Stomach (tissue), 8 donors: ENCODE measurements at regions not wholly inside any gene's neighbourhood (a gene's known extent, or its start where the extent isn't known, plus 50 kb on each side); places are given as distances from the start of the nearest gene placed in this dataset.

ENCODE experiments used
- DNase-seq, 2 donors: peaks; one replicate each; pipeline versions ENCODE4 v3.0.0 to v3.0.0-alpha.2; 2013 to 2019
- H3K27ac ChIP-seq, 5 donors: fragments of 200-600 bp in 4 of 5; sonication (generic) in 4 of 5; one replicate each; pipeline ENCODE4 v1.5.1; 2013 to 2019; ENCODE audit warnings: mild to moderate bottlenecking in 1 of 5, moderate library complexity in 1 of 5
- H3K27me3 ChIP-seq, 3 donors: fragments of 200-600 bp; sonication (generic); one replicate each; pipeline ENCODE4 v1.5.1; 2017 to 2019; ENCODE audit warnings: mixed run types in 1 of 3
- H3K36me3 ChIP-seq, 4 donors: fragments of 200-600 bp; sonication (generic); 1 replicate in 3 of 4; 2 replicates in 1 of 4; pipeline ENCODE4 v1.5.1; 2016 to 2019
- H3K4me1 ChIP-seq, 4 donors: fragments of 200-600 bp; sonication (generic); one replicate each; pipeline ENCODE4 v1.5.1; 2016 to 2019
- H3K4me3 ChIP-seq, 4 donors: fragments of 200-600 bp; sonication (generic) in 3 of 4; one replicate each; pipeline ENCODE4 v1.5.1; 2016 to 2019; ENCODE audit warnings: mild to moderate bottlenecking in 1 of 4
- H3K9me3 ChIP-seq, 4 donors: fragments of 200-600 bp; sonication (generic); one replicate each; pipeline ENCODE4 v1.5.1; 2016 to 2019
- EP300 ChIP-seq: sonication (generic); formaldehyde crosslinking; IDR thresholded peaks from one replicate; pipeline ENCODE4 v1.6.1; 2017; ENCODE audit warnings: antibody characterized with exemption
- POLR2A ChIP-seq, 4 donors: fragments of 450-650 bp; IDR thresholded peaks; one replicate each; pipeline ENCODE4 v1.6.1; 2016; ENCODE audit warnings: antibody characterized with exemption in 4 of 4, control low read depth in 2 of 4, mild to moderate bottlenecking in 1 of 4, moderate library complexity in 1 of 4
- POLR2AphosphoS5 ChIP-seq, 3 donors: sonication (generic); formaldehyde crosslinking; IDR thresholded peaks; one replicate each; pipeline ENCODE4 v1.6.1; 2016; ENCODE audit warnings: antibody characterized with exemption in 3 of 3
- WGBS, 5 donors: extraction: QIAGEN DNeasy Blood & Tissue Kit in 3 of 5; methylation state at CpG; one replicate each; pipeline versions ENCODE4 v1.1.5 to v1.1.7; 2013 to 2018; 5-methylcytosine and 5-hydroxymethylcytosine counted together
- intact Hi-C: fragments of 100-400 bp; cut with DNase I; formaldehyde crosslinking; loops from one replicate; pipeline ENCODE4 v1.15.1; 2023; ENCODE audit warnings: low total_unique reads
- TF ChIP-seq, protein P1 (sequence below), 7 experiments: fragments of 450-650 bp in 4 of 7; fragments of 200-600 bp in 3 of 7; sonication (generic) in 3 of 7; IDR thresholded peaks; one replicate each; pipeline ENCODE4 v1.5.1; 2016 to 2019; ENCODE audit warnings: antibody characterized with exemption in 7 of 7, control low read depth in 2 of 7, mild to moderate bottlenecking in 1 of 7
- donor health status: healthy with polysubstance abuse.
- donor health status: Bipolar disorder and iron deficiency.
- donor health status: healthy.

DNA sequence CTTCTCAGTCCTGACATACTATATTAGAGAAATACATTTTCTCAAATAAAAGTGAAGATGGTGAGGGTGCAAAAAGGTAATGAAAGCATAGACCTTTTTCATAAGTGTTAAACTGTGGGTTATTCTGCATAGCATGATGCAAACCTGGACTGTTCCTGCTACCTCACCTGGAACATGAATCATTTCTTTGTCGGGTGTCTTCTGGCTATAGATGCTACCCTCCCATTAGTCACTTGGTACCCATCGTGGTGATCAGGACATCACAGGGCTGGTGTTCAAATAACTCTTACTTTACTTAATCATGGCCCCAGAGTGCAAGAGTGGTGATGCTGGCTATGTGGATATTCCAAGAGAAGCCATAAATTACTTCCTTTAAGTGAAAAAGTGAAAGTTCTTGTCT is 264.7 kb upstream of the AGA start:
- Histone ChIP-seq H3K27ac (no peak overlapping the region), H3K9me3 (peaks cover 0 to 9% (median 0%) of the 10 kb centered on the region in 4 donors), H3K4me1 (no peaks in the 10 kb centered on the region), H3K27me3 (no peaks in the 10 kb centered on the region), H3K4me3 (no peak overlapping the region), H3K36me3 (no peaks in the 10 kb centered on the region)
- no peak for DNase-seq
- intact Hi-C loops, result no loop called here
- 84 to 92% (median 89%) methylated on average over 2 of the region's 2 CpGs for WGBS, 5 donors
- no peak for TF ChIP-seq EP300

DNA sequence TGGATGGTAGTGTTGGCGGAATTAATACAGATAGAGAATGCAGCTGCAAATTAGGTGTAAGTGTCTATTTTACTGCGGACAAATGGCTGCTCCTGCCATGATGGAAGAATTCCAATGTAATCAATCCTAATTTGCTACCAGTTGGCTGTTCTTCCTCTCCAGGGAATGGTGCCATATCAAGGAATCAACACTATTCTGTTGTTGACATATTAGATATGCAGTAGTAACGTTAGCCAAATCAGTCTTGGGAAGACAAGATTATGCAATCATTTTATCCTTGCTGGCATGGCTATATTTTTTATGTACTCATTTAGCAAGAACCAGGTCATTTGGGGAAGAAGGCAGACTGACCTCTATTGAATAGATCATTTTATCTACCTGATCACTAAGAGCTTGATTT is 271.2 kb upstream of the AGA start:
- intact Hi-C loops, result no loop called here
- H3K4me3 ChIP-seq, result no peak overlapping the region
- H3K27me3 ChIP-seq, result no peaks in the 10 kb centered on the region
- 41 to 79% (median 55%) methylated on average over 3 of the region's 3 CpGs for WGBS, 5 donors
- H3K4me1 ChIP-seq, result no peaks in the 10 kb centered on the region
- no peaks in the 10 kb centered on the region for H3K9me3 ChIP-seq
- no peak overlapping the region for H3K27ac ChIP-seq
- DNase-seq, result no peak
- H3K36me3 ChIP-seq, result no peaks in the 10 kb centered on the region
- TF ChIP-seq POLR2A (IDR thresholded peaks at IDR 0.05) (no peak), EP300 (no peak), POLR2AphosphoS5 (IDR thresholded peaks at IDR 0.05) (no peak)
- TF ChIP-seq, protein P1, sequence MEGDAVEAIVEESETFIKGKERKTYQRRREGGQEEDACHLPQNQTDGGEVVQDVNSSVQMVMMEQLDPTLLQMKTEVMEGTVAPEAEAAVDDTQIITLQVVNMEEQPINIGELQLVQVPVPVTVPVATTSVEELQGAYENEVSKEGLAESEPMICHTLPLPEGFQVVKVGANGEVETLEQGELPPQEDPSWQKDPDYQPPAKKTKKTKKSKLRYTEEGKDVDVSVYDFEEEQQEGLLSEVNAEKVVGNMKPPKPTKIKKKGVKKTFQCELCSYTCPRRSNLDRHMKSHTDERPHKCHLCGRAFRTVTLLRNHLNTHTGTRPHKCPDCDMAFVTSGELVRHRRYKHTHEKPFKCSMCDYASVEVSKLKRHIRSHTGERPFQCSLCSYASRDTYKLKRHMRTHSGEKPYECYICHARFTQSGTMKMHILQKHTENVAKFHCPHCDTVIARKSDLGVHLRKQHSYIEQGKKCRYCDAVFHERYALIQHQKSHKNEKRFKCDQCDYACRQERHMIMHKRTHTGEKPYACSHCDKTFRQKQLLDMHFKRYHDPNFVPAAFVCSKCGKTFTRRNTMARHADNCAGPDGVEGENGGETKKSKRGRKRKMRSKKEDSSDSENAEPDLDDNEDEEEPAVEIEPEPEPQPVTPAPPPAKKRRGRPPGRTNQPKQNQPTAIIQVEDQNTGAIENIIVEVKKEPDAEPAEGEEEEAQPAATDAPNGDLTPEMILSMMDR (IDR thresholded peaks at IDR 0.05), result no peak

DNA sequence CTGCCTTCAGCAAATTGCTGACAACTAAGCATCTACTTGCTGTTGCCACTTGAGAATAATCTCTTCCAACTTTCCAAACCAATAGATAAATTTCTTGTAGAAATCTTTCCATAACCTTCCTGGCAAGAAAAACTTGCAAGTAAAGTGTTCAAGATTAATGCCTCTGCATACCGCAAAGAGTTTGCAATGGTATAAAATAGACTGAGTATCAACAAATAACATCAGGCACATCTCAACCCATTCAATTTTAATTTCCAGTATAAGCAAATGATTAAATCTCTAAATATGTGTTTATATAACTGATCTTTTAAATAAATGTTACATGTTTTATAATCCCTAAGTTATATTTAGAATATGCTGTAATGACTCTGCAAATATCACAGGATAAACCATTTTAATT is 275.2 kb upstream of the AGA start:
- WGBS, 5 donors, result 64 to 90% (median 73%) methylated on average over 1 of the region's 1 CpG

DNA sequence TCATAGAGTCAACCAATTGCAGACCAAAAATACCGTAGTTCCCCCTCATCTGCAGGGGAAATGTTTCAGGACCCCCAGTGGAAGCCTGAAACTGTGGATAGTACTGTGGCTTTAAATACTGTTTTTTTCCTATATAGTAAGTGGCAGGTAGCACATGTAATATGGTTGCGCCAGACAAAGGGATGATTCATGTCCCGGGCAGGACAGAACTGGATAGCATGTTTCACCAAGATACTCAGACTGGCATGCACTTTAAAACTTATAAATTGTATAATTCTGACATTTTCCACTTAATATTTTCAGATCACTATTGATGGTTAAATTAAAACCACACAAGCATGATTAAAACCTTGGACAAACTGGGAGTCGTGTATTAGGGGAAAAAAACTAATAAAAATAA is 276.3 kb upstream of the AGA start:
- intact Hi-C loops, result no loop called here
- WGBS, 5 donors, result 79 to 86% (median 81%) methylated on average over 4 of the region's 4 CpGs
- Histone ChIP-seq H3K27ac (no peak overlapping the region), H3K4me1 (no peaks in the 10 kb centered on the region), H3K27me3 (no peaks in the 10 kb centered on the region), H3K36me3 (no peaks in the 10 kb centered on the region), H3K4me3 (no peak overlapping the region), H3K9me3 (no peaks in the 10 kb centered on the region)
- DNase-seq, result no peak
- no peak for TF ChIP-seq EP300

More for the DNA sequence above, 275.2 kb upstream of the AGA start:
- no peak for TF ChIP-seq POLR2A (IDR thresholded peaks at IDR 0.05)
- no peak for TF ChIP-seq POLR2AphosphoS5 (IDR thresholded peaks at IDR 0.05)
- no peak for TF ChIP-seq EP300
- TF ChIP-seq, protein P1 (IDR thresholded peaks at IDR 0.05), result no peak
- H3K4me1 ChIP-seq, result no peaks in the 10 kb centered on the region
- no peak overlapping the region for H3K4me3 ChIP-seq
- peak in 1 of 2 donors; percentile 12 for DNase-seq
- H3K27ac ChIP-seq, result no peak overlapping the region
- no peaks in the 10 kb centered on the region for H3K36me3 ChIP-seq
- H3K27me3 ChIP-seq, result no peaks in the 10 kb centered on the region
- H3K9me3 ChIP-seq, result no peaks in the 10 kb centered on the region
- intact Hi-C loops, result no loop called here

DNA sequence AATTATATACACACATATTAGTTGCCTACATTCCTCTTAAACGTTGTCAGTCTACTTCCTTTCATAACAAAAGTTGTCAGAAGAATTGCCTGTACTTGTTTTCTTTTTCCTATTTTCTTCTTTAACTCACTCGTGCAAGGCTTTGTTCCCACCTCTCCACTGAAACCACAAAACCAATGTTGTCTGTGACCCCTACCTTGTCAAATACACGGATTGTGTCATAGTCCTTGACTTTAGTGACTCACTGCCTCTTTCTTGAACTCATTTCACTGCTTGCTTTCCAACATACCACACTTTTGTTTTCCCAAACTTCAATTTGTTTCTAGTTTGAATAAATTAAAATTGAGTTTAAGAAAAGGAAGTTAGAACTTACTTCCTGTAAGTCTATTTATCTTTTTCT is 283.9 kb upstream of the AGA start:
- 7 to 27% (median 13%) methylated on average over 3 of the region's 3 CpGs for WGBS, 5 donors
- H3K27me3 ChIP-seq, result no peaks in the 10 kb centered on the region
- H3K27ac ChIP-seq, result no peak overlapping the region
- intact Hi-C loops, result no loop called here
- no peak for DNase-seq
- TF ChIP-seq POLR2AphosphoS5 (IDR thresholded peaks at IDR 0.05) (no peak), EP300 (no peak), POLR2A (IDR thresholded peaks at IDR 0.05) (no peak)
- TF ChIP-seq, protein P1 (IDR thresholded peaks at IDR 0.05), result no peak
- peaks cover 0 to 9% (median 0%) of the 10 kb centered on the region in 4 donors for H3K9me3 ChIP-seq
- H3K4me1 ChIP-seq, result no peaks in the 10 kb centered on the region
- H3K36me3 ChIP-seq, result no peaks in the 10 kb centered on the region
- no peak overlapping the region for H3K4me3 ChIP-seq
